Esophagus squamous epithelium (tissue), 4 donors: ENCODE measurements at regions not wholly inside any gene's neighbourhood (a gene's known extent, or its start where the extent isn't known, plus 50 kb on each side); places are given as distances from the start of the nearest gene placed in this dataset.

Experiments used
- POLR2A ChIP-seq, 4 donors: fragments of 450-650 bp; IDR thresholded peaks; one replicate each; pipeline ENCODE4 v1.6.1; 2017; ENCODE audit warnings: antibody characterized with exemption in 4 of 4, mild to moderate bottlenecking in 4 of 4, moderate library complexity in 3 of 4
- TF ChIP-seq, protein P1 (sequence below), 6 experiments: fragments of 450-650 bp in 4 of 6; fragments of 200-600 bp in 2 of 6; sonication (generic) in 2 of 6; IDR thresholded peaks; one replicate each; pipeline ENCODE4 v1.5.1; 2016 to 2019; ENCODE audit warnings: antibody characterized with exemption in 6 of 6, mild to moderate bottlenecking in 4 of 6, moderate library complexity in 4 of 6

DNA sequence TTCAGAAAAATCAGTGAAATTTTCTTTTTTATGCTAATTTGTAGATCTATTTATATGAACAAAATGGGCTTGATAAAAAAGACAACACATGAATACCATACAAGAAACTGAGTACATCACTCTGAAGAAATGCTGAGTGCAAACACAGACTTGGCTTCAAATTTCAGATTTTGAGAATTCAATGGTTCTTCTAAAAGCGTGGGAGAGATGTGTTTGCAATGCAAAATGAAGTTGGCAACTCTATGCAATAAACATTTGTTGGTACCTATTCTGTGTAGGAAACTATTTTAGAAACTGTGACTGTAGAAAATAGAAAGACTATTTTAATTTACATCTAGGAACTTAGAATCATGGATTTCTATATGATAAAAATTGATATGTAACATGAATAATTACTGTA lies 1834.1 kb upstream of the CELF4 start:
- TF ChIP-seq, protein P1, sequence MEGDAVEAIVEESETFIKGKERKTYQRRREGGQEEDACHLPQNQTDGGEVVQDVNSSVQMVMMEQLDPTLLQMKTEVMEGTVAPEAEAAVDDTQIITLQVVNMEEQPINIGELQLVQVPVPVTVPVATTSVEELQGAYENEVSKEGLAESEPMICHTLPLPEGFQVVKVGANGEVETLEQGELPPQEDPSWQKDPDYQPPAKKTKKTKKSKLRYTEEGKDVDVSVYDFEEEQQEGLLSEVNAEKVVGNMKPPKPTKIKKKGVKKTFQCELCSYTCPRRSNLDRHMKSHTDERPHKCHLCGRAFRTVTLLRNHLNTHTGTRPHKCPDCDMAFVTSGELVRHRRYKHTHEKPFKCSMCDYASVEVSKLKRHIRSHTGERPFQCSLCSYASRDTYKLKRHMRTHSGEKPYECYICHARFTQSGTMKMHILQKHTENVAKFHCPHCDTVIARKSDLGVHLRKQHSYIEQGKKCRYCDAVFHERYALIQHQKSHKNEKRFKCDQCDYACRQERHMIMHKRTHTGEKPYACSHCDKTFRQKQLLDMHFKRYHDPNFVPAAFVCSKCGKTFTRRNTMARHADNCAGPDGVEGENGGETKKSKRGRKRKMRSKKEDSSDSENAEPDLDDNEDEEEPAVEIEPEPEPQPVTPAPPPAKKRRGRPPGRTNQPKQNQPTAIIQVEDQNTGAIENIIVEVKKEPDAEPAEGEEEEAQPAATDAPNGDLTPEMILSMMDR (IDR thresholded peaks at IDR 0.05) = no peak
- TF ChIP-seq POLR2A (IDR thresholded peaks at IDR 0.05) = no peak
